Bronchial epithelial cell (primary cell): ENCODE measurements at regions not wholly inside any gene's neighbourhood (a gene's known extent, or its start where the extent isn't known, plus 50 kb on each side); places are given as distances from the start of the nearest gene placed in this dataset.

Experiments
- DNase-seq: peaks from one replicate; pipeline ENCODE4 v3.0.0-alpha.2; 2010; ENCODE audit warnings: low read depth
- FAIRE-seq: peaks from 2 replicates; lab custom pipeline; 2011; peaks lifted over from hg19 to GRCh38; lab: Jason Lieb, UNC
- H3K27me3 ChIP-seq: 2 replicates; pipeline ENCODE4 v1.5.1; 2011; ENCODE audit warnings: low read length; ENCODE audit not compliant: control insufficient read depth, insufficient read depth
- H3K36me3 ChIP-seq: 2 replicates; pipeline ENCODE4 v1.5.1; 2011; ENCODE audit warnings: low read length; ENCODE audit not compliant: control insufficient read depth, insufficient read depth
- H3K4me3 ChIP-seq: 2 replicates; pipeline ENCODE4 v1.5.1; 2011; ENCODE audit warnings: mild to moderate bottlenecking, low read depth, low read length, control low read depth
- TF ChIP-seq, protein P1 (sequence below): IDR thresholded peaks from 2 replicates; pipeline ENCODE4 v1.5.1; 2011; ENCODE audit warnings: mild to moderate bottlenecking, moderate library complexity, low read length, control low read depth, inconsistent platforms; ENCODE audit not compliant: insufficient read depth, severe bottlenecking

DNA sequence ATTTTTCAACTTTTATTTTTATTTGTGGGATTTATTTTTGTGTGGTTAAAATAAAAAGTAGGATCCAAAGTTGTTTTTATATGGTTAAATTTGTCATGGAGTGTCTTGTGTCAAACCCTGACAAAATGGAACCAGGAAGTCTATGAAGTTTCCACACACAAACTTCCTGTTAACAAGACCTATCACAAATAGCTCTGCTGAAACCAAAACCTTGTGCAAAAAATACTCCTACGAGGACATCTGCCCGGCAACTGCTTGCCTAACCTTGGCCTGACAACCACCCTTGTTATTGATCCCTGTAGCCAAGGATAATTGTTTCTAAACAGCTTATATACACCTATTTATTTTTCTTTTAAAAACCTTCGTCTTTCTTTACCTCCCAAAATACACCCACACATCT is 389.6 kb downstream of the TRIB2 start:
- FAIRE-seq (no peak), DNase-seq (no peak)
- no peaks in the 10 kb centered on the region for H3K27me3 ChIP-seq
- TF ChIP-seq, protein P1, sequence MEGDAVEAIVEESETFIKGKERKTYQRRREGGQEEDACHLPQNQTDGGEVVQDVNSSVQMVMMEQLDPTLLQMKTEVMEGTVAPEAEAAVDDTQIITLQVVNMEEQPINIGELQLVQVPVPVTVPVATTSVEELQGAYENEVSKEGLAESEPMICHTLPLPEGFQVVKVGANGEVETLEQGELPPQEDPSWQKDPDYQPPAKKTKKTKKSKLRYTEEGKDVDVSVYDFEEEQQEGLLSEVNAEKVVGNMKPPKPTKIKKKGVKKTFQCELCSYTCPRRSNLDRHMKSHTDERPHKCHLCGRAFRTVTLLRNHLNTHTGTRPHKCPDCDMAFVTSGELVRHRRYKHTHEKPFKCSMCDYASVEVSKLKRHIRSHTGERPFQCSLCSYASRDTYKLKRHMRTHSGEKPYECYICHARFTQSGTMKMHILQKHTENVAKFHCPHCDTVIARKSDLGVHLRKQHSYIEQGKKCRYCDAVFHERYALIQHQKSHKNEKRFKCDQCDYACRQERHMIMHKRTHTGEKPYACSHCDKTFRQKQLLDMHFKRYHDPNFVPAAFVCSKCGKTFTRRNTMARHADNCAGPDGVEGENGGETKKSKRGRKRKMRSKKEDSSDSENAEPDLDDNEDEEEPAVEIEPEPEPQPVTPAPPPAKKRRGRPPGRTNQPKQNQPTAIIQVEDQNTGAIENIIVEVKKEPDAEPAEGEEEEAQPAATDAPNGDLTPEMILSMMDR = no peak
- no peaks in the 10 kb centered on the region for H3K36me3 ChIP-seq
- no peak overlapping the region for H3K4me3 ChIP-seq

DNA sequence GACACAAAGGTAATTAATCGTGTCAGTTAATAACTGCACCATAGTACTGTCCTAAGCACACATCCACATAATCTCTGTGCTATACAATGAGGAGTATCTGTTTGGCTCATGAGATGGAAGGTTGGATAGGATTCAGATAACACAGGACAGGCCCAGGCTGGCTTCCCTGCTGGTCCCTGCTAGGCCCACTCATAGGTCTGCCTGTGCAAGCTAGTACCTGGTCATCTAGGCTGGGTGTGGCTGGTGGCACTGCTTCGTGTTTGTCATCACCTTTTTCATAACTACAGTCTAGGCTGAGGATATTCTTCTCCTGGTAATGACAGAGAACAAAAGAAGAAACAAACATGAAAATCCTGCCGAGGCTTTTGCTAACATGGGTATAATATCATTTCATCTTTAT is 392.8 kb downstream of the TRIB2 start:
- FAIRE-seq (peak; percentile 76), DNase-seq (peak; percentile 79)
- Histone ChIP-seq H3K27me3 (no peaks in the 10 kb centered on the region), H3K4me3 (no peak overlapping the region), H3K36me3 (no peaks in the 10 kb centered on the region)
- TF ChIP-seq, protein P1 = no peak

GRCh38 chr2:13110825-13111224 is 394.1 kb downstream of the TRIB2 start:
- Histone ChIP-seq H3K36me3 (no peaks in the 10 kb centered on the region), H3K27me3 (no peaks in the 10 kb centered on the region), H3K4me3 (no peak overlapping the region)
- no peak for DNase-seq
- FAIRE-seq = no peak
- TF ChIP-seq, protein P1 = no peak

- DNase-seq = no peak
- no peaks in the 10 kb centered on the region for H3K27me3 ChIP-seq
- TF ChIP-seq, protein P1 = no peak
Measured at GRCh38 chr2:13113002-13113401, 396.3 kb downstream of the TRIB2 start.

DNA sequence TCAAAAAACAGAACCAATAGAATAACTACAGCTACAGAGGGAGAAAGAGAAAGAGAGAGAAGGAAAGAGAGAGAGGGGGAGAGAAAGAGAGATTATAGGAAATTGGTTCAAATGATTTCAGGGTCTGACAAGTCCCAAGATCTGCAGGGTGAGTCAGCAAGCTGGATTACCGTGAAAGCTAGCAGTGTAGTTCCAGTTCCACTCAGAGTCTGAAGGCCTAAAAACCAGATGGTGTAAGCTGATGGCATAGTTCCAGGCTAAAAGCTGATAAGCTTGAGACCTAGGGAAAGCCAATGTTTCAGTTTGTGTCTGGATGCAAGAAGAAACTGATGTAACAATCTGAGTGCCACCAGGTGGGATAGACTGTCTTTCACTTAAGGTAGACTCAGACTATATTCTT is 397.7 kb downstream of the TRIB2 start:
- H3K4me3 ChIP-seq = no peak overlapping the region
- no peaks in the 10 kb centered on the region for H3K36me3 ChIP-seq
- TF ChIP-seq, protein P1 = no peak
- no peaks in the 10 kb centered on the region for H3K27me3 ChIP-seq
- FAIRE-seq = no peak
- DNase-seq = peak; percentile 81

More at GRCh38 chr2:13113002-13113401, 396.3 kb downstream of the TRIB2 start:
- H3K36me3 ChIP-seq = no peaks in the 10 kb centered on the region
- no peak overlapping the region for H3K4me3 ChIP-seq
- no peak for FAIRE-seq

- no peaks in the 10 kb centered on the region for H3K36me3 ChIP-seq
- no peak for FAIRE-seq
- H3K4me3 ChIP-seq = no peak overlapping the region
- peak; percentile 66 for DNase-seq
- TF ChIP-seq, protein P1 = no peak
- H3K27me3 ChIP-seq = no peaks in the 10 kb centered on the region
Measured at GRCh38 chr2:13115643-13116042, 398.9 kb downstream of the TRIB2 start.
